Adrenal gland (tissue), 5 donors: ENCODE measurements at regions not wholly inside any gene's neighbourhood (a gene's known extent, or its start where the extent isn't known, plus 50 kb on each side); places are given as distances from the start of the nearest gene placed in this dataset.

Experiments used
- POLR2A ChIP-seq, 2 donors: fragments of 450-650 bp; IDR thresholded peaks; one replicate each; pipeline ENCODE4 v1.6.1; 2017; ENCODE audit warnings: antibody characterized with exemption in 2 of 2, mild to moderate bottlenecking in 2 of 2, moderate library complexity in 1 of 2
- TF ChIP-seq, protein P1 (sequence below), 6 experiments: fragments of 450-650 bp in 4 of 6; fragments of 200-600 bp in 2 of 6; sonication (generic) in 1 of 6; IDR thresholded peaks; 1 replicate in 5 of 6; 2 replicates in 1 of 6; pipeline versions ENCODE4 v1.5.1 to v1.8.0; 2016 to 2021; ENCODE audit warnings: antibody characterized with exemption in 6 of 6, mild to moderate bottlenecking in 2 of 6, moderate library complexity in 1 of 6
- donor health status: DM: no; HTN: no; CAD: no.

- TF ChIP-seq, protein P1, sequence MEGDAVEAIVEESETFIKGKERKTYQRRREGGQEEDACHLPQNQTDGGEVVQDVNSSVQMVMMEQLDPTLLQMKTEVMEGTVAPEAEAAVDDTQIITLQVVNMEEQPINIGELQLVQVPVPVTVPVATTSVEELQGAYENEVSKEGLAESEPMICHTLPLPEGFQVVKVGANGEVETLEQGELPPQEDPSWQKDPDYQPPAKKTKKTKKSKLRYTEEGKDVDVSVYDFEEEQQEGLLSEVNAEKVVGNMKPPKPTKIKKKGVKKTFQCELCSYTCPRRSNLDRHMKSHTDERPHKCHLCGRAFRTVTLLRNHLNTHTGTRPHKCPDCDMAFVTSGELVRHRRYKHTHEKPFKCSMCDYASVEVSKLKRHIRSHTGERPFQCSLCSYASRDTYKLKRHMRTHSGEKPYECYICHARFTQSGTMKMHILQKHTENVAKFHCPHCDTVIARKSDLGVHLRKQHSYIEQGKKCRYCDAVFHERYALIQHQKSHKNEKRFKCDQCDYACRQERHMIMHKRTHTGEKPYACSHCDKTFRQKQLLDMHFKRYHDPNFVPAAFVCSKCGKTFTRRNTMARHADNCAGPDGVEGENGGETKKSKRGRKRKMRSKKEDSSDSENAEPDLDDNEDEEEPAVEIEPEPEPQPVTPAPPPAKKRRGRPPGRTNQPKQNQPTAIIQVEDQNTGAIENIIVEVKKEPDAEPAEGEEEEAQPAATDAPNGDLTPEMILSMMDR (IDR thresholded peaks at IDR 0.05), result no peak
- TF ChIP-seq POLR2A (IDR thresholded peaks at IDR 0.05), result no peak
Observed at GRCh38 chr12:111029732-111030131, 109.4 kb upstream of the MYL2 start.
